Tibial nerve (tissue), 4 donors: ENCODE measurements at regions not wholly inside any gene's neighbourhood (a gene's known extent, or its start where the extent isn't known, plus 50 kb on each side); places are given as distances from the start of the nearest gene placed in this dataset.

Experiments used
- CTCF ChIP-seq, 5 experiments: fragments of 200-600 bp in 3 of 5; fragments of 450-650 bp in 2 of 5; sonication (generic) in 3 of 5; IDR thresholded peaks; one replicate each; pipeline ENCODE4 v1.5.1; 2016 to 2019; ENCODE audit warnings: antibody characterized with exemption in 5 of 5, mild to moderate bottlenecking in 3 of 5, moderate library complexity in 2 of 5
- EP300 ChIP-seq, 2 donors: sonication (generic); formaldehyde crosslinking; IDR thresholded peaks; one replicate each; pipeline ENCODE4 v1.6.1; 2017; ENCODE audit warnings: antibody characterized with exemption in 2 of 2, mild to moderate bottlenecking in 1 of 2
- POLR2A ChIP-seq, 2 donors: fragments of 450-650 bp; IDR thresholded peaks; one replicate each; pipeline ENCODE4 v1.6.1; 2017; ENCODE audit warnings: antibody characterized with exemption in 2 of 2, mild to moderate bottlenecking in 2 of 2, moderate library complexity in 2 of 2

- TF ChIP-seq EP300 (IDR thresholded peaks at IDR 0.05) (no peak), CTCF (IDR thresholded peaks at IDR 0.05) (no peak), POLR2A (IDR thresholded peaks at IDR 0.05) (no peak)
Measured at GRCh38 chr5:8600843-8601242, 731.9 kb downstream of the MTRR start.
